Neural cell (in vitro differentiated cells): ENCODE measurements at regions not wholly inside any gene's neighbourhood (a gene's known extent, or its start where the extent isn't known, plus 50 kb on each side); places are given as distances from the start of the nearest gene placed in this dataset.

ENCODE experiments used
- H2AFZ ChIP-seq: fragments of 200-600, 300-800 bp; sonication (generic), shearing (Covaris generic); 2 replicates; pipeline ENCODE4 v1.6.0; 2014; ENCODE audit warnings: low read depth, mild to moderate bottlenecking, antibody characterized with exemption, low read length, moderate library complexity
- H3F3A ChIP-seq: fragments of 200-600 bp; shearing (Covaris generic); 2 replicates; pipeline ENCODE4 v1.6.1; 2016; ENCODE audit warnings: mild to moderate bottlenecking, moderate library complexity, mixed read lengths, antibody characterized with exemption, low read length; ENCODE audit not compliant: insufficient read depth, poor library complexity, severe bottlenecking
- H3K27ac ChIP-seq: fragments of 200-600, 300-800 bp; sonication (generic), shearing (Covaris generic); 2 replicates; pipeline ENCODE4 v1.5.1; 2014; ENCODE audit warnings: mild to moderate bottlenecking, low read length, moderate library complexity
- H3K27me3 ChIP-seq: fragments of 300-800, 200-600 bp; sonication (generic), shearing (Covaris generic); 2 replicates; pipeline ENCODE4 v1.6.0; 2014; ENCODE audit warnings: mild to moderate bottlenecking, low read depth, low read length, moderate library complexity; ENCODE audit not compliant: insufficient read depth
- H3K36me3 ChIP-seq: fragments of 300-800, 200-600 bp; sonication (generic), shearing (Covaris generic); 2 replicates; pipeline ENCODE4 v1.5.1; 2014; ENCODE audit warnings: mild to moderate bottlenecking, antibody characterized with exemption, low read length, moderate library complexity; ENCODE audit not compliant: insufficient read depth
- H3K4me2 ChIP-seq: fragments of 300-800, 200-600 bp; sonication (generic), shearing (Covaris generic); 2 replicates; pipeline ENCODE4 v1.6.0; 2014; ENCODE audit warnings: mild to moderate bottlenecking, low read length
- H3K4me3 ChIP-seq: fragments of 300-800, 200-600 bp; sonication (generic), shearing (Covaris generic); 2 replicates; pipeline ENCODE4 v1.5.1; 2014; ENCODE audit warnings: mild to moderate bottlenecking, low read length, moderate library complexity
- H3K79me2 ChIP-seq: fragments of 200-600 bp; shearing (Covaris generic); replicated peaks from 2 replicates; pipeline ENCODE4 v1.6.0; 2014; ENCODE audit warnings: mild to moderate bottlenecking, low read length, moderate library complexity; ENCODE audit not compliant: insufficient read depth
- H3K9ac ChIP-seq: fragments of 300-800, 200-600 bp; sonication (generic), shearing (Covaris generic); 2 replicates; pipeline ENCODE4 v1.6.1; 2016; ENCODE audit warnings: mild to moderate bottlenecking, low read length, mixed read lengths
- H3K9me2 ChIP-seq: fragments of 200-600 bp; shearing (Covaris generic); 2 replicates; pipeline ENCODE4 v1.6.1; 2016; ENCODE audit warnings: mild to moderate bottlenecking, low read length, mixed read lengths; ENCODE audit not compliant: insufficient read depth
- H3K9me3 ChIP-seq: fragments of 200-600, 300-800 bp; sonication (generic), shearing (Covaris generic); 2 replicates; pipeline ENCODE4 v1.6.1; 2016; ENCODE audit warnings: mild to moderate bottlenecking, mixed run types, low read length, moderate library complexity, mixed read lengths
- H4K20me1 ChIP-seq: fragments of 200-600 bp; shearing (Covaris generic); 2 replicates; pipeline ENCODE4 v1.6.1; 2016; ENCODE audit warnings: mild to moderate bottlenecking, mixed run types; ENCODE audit not compliant: insufficient read depth
- EP300 ChIP-seq: fragments of 450-650 bp; conservative IDR thresholded peaks from 2 replicates; pipeline ENCODE4 v1.6.1; 2014; ENCODE audit warnings: antibody characterized with exemption, mild to moderate bottlenecking, moderate library complexity; ENCODE audit not compliant: poor library complexity, severe bottlenecking
- EZH2 ChIP-seq: fragments of 200-600, 300-800 bp; shearing (Covaris generic), sonication (generic); IDR thresholded peaks from 2 replicates; pipeline ENCODE4 v1.6.1; 2014; ENCODE audit warnings: antibody characterized with exemption, low read length, borderline replicate concordance, mild to moderate bottlenecking; ENCODE audit not compliant: insufficient read depth, poor library complexity, severe bottlenecking
- MXI1 ChIP-seq: fragments of 450-650 bp; conservative IDR thresholded peaks from 2 replicates; pipeline ENCODE4 v1.6.1; 2014; ENCODE audit warnings: antibody characterized with exemption, mild to moderate bottlenecking; ENCODE audit not compliant: poor library complexity, severe bottlenecking
- POLR2AphosphoS5 ChIP-seq: IDR thresholded peaks from 2 replicates; pipeline ENCODE4 v1.6.1; 2012
- RAD21 ChIP-seq: fragments of 450-650 bp; conservative IDR thresholded peaks from 2 replicates; pipeline ENCODE4 v1.6.1; 2014; ENCODE audit warnings: antibody characterized with exemption, mild to moderate bottlenecking, moderate library complexity
- SMC3 ChIP-seq: fragments of 450-650 bp; conservative IDR thresholded peaks from 2 replicates; pipeline ENCODE4 v1.6.1; 2014; ENCODE audit warnings: antibody characterized with exemption, mild to moderate bottlenecking, moderate library complexity; ENCODE audit not compliant: poor library complexity
- TAF1 ChIP-seq: IDR thresholded peaks from 2 replicates; pipeline ENCODE4 v1.6.1; 2012; ENCODE audit warnings: low read depth
- TF ChIP-seq, protein P1 (sequence below): fragments of 450-650 bp; IDR thresholded peaks from 2 replicates; pipeline ENCODE4 v1.5.1; 2014; ENCODE audit warnings: antibody characterized with exemption, mild to moderate bottlenecking, moderate library complexity; ENCODE audit not compliant: poor library complexity, severe bottlenecking
- TF ChIP-seq, protein P2 (sequence below): IDR thresholded peaks from 2 replicates; pipeline ENCODE4 v1.6.1; 2012; ENCODE audit warnings: borderline replicate concordance

DNA sequence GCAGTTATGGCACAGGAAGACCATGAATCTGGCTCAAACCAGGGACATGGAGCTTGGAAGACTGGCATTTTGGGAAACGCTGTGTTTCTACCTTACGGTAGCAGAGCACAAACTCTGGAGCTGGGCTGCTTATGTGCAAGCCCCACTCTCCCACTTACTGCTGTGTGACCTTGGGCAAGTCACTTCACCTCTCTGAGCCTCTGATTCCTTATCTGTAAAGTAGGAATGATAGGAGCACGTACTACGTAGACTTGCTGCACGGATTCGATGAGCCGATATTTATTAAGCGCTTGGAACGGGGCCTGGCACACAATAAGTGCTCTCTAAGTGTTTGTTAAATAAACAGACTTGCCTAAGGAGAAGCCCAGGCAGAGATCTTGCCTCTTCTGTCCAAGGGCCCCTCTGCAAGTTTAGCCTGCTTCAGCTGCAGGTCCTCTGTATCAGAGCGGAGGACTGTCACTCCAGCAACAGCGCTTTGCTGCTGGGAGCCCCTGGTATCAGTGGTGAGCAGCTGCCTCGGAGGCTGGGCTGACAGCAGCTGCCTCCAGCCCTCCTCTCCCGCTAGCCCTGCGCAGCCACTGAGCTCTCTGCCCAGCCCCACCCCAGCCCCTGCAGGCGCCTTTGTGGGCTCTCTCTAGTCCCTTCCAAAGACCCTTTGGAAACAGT is 96.9 kb upstream of the ANO1 start:
- H3K27me3 ChIP-seq: peaks cover 25% of the 10 kb centered on the region
- no peak overlapping the region for H3K9ac ChIP-seq
- no peaks in the 10 kb centered on the region for H4K20me1 ChIP-seq
- no peaks in the 10 kb centered on the region for H3K9me2 ChIP-seq
- no peak overlapping the region for H3K4me2 ChIP-seq
- no peak overlapping the region for H3K27ac ChIP-seq
- H3F3A ChIP-seq: no peaks in the 10 kb centered on the region
- no peaks in the 10 kb centered on the region for H3K36me3 ChIP-seq
- H3K9me3 ChIP-seq: no peaks in the 10 kb centered on the region
- no peaks in the 10 kb centered on the region for H3K79me2 ChIP-seq
- no peak overlapping the region for H3K4me3 ChIP-seq
- TF ChIP-seq POLR2AphosphoS5 (no peak), TAF1 (no peak), RAD21 (no peak), SMC3 (no peak), MXI1 (no peak), EZH2 (no peak), EP300 (no peak)
- TF ChIP-seq, protein P1, sequence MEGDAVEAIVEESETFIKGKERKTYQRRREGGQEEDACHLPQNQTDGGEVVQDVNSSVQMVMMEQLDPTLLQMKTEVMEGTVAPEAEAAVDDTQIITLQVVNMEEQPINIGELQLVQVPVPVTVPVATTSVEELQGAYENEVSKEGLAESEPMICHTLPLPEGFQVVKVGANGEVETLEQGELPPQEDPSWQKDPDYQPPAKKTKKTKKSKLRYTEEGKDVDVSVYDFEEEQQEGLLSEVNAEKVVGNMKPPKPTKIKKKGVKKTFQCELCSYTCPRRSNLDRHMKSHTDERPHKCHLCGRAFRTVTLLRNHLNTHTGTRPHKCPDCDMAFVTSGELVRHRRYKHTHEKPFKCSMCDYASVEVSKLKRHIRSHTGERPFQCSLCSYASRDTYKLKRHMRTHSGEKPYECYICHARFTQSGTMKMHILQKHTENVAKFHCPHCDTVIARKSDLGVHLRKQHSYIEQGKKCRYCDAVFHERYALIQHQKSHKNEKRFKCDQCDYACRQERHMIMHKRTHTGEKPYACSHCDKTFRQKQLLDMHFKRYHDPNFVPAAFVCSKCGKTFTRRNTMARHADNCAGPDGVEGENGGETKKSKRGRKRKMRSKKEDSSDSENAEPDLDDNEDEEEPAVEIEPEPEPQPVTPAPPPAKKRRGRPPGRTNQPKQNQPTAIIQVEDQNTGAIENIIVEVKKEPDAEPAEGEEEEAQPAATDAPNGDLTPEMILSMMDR: no peak
- TF ChIP-seq, protein P2, sequence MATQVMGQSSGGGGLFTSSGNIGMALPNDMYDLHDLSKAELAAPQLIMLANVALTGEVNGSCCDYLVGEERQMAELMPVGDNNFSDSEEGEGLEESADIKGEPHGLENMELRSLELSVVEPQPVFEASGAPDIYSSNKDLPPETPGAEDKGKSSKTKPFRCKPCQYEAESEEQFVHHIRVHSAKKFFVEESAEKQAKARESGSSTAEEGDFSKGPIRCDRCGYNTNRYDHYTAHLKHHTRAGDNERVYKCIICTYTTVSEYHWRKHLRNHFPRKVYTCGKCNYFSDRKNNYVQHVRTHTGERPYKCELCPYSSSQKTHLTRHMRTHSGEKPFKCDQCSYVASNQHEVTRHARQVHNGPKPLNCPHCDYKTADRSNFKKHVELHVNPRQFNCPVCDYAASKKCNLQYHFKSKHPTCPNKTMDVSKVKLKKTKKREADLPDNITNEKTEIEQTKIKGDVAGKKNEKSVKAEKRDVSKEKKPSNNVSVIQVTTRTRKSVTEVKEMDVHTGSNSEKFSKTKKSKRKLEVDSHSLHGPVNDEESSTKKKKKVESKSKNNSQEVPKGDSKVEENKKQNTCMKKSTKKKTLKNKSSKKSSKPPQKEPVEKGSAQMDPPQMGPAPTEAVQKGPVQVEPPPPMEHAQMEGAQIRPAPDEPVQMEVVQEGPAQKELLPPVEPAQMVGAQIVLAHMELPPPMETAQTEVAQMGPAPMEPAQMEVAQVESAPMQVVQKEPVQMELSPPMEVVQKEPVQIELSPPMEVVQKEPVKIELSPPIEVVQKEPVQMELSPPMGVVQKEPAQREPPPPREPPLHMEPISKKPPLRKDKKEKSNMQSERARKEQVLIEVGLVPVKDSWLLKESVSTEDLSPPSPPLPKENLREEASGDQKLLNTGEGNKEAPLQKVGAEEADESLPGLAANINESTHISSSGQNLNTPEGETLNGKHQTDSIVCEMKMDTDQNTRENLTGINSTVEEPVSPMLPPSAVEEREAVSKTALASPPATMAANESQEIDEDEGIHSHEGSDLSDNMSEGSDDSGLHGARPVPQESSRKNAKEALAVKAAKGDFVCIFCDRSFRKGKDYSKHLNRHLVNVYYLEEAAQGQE: no peak
- H2AFZ ChIP-seq: no peak overlapping the region

DNA sequence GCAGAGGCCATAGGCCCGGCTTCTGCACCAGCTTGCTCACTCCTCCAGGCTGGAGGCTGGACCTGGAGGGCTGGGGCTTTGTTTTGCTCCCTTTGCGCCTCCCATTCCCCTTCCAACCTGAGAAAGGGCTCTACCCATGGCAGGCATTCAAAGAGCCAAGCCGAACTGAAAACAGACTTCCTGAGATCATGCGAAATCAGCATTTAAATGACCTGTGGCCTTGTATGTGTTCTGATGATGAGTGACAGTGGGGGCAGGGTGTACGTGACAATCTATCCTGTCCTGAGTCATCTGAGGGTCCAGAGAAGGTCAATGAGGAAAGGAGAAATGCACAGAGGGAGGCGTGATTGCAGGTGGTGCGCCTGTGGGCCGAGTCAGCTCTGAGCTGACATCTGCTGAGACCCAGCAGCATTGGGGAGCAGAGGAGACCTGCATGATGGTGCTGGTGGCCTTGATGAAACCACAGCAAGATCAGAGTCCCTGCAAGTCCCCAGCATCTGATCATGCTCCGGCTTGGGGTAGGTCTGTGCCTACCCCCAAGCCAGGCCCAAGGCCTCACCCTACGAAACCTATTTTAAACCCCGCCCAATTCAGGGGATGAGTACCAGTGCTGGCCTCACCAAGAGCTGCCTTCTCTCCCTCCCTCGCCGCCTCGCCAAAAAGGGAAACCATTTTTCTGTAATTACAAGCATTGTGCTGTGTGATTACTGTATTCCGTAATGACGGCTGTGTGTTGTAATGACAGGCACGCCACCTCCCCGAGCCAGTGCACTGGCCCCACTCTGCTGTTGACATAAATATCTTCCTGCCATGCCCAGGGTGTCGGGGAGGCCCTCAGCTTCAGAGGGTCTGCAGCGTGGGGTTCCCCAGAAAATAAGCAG is 95.2 kb upstream of the ANO1 start:
- Histone ChIP-seq H3K27me3 (peaks cover 42% of the 10 kb centered on the region), H3K79me2 (no peaks in the 10 kb centered on the region), H3K9ac (no peak overlapping the region), H4K20me1 (no peaks in the 10 kb centered on the region), H3K36me3 (no peaks in the 10 kb centered on the region), H3F3A (no peaks in the 10 kb centered on the region), H2AFZ (no peak overlapping the region), H3K27ac (no peak overlapping the region), H3K9me2 (no peaks in the 10 kb centered on the region), H3K4me2 (no peak overlapping the region), H3K4me3 (no peak overlapping the region), H3K9me3 (no peaks in the 10 kb centered on the region)
- TF ChIP-seq TAF1: no peak
- TF ChIP-seq MXI1: no peak
- TF ChIP-seq, protein P1: no peak
- TF ChIP-seq EP300: no peak
- no peak for TF ChIP-seq RAD21
- no peak for TF ChIP-seq EZH2
- TF ChIP-seq, protein P2: no peak
- TF ChIP-seq POLR2AphosphoS5: no peak
- TF ChIP-seq SMC3: no peak
